SK-N-SH (cell line): ENCODE measurements at regions not wholly inside any gene's neighbourhood (a gene's known extent, or its start where the extent isn't known, plus 50 kb on each side); places are given as distances from the start of the nearest gene placed in this dataset.
A peak's percentile ranks its signal among the peaks of the same experiment; 100 is the strongest.

Source experiments
- CTCF ChIA-PET: fragments of 300-600, 350-600 bp; formaldehyde crosslinking; extraction: SDS; loops from one replicate; lab custom pipeline; 2021; lab: Yijun Ruan, JAX
- POLR2A ChIA-PET: fragments of 350-600 bp; sonication (Branson Sonifier 250); formaldehyde crosslinking; extraction: SDS; loops from one replicate; lab custom pipeline; 2020; ENCODE audit warnings: antibody characterized with exemption, inconsistent platforms; lab: Yijun Ruan, JAX
- DNase-seq: peaks from one replicate; pipeline ENCODE4 v3.0.0; 2012
- H2AFZ ChIP-seq: fragments of 200-600 bp; sonication (generic); 2 replicates; pipeline ENCODE4 v1.8.1; 2016; ENCODE audit warnings: antibody characterized with exemption, mild to moderate bottlenecking, low read depth
- H3F3A ChIP-seq: fragments of 200-600 bp; sonication (generic); replicated peaks from 2 replicates; pipeline ENCODE3; 2016; ENCODE audit warnings: antibody characterized with exemption, mild to moderate bottlenecking; ENCODE audit not compliant: insufficient read depth
- H3K27ac ChIP-seq, 2 experiments: fragments of 200-500 bp in 1 of 2; fragments of 200-600 bp in 1 of 2; sonication (Bioruptor generic) in 1 of 2; sonication (generic), shearing (Covaris generic) in 1 of 2; 2 replicates each; pipeline versions ENCODE4 v1.5.1 to v1.6.1; 2014 to 2016; ENCODE audit warnings: low read depth in 2 of 2, inconsistent platforms in 1 of 2, low read length in 1 of 2, mild to moderate bottlenecking in 1 of 2, mixed read lengths in 1 of 2
- H3K27me3 ChIP-seq: fragments of 200-600 bp; sonication (generic), shearing (Covaris generic); 2 replicates; pipeline ENCODE4 v1.6.1; 2016; ENCODE audit warnings: mixed run types; ENCODE audit not compliant: insufficient read depth
- H3K36me3 ChIP-seq, 2 experiments: fragments of 200-500 bp in 1 of 2; fragments of 200-600 bp in 1 of 2; sonication (Bioruptor generic) in 1 of 2; sonication (generic) in 1 of 2; replicated peaks in 1 of 2; 2 replicates each; pipeline versions ENCODE3 to v1.5.1; 2014 to 2016; ENCODE audit warnings: low read length in 1 of 2, mild to moderate bottlenecking in 1 of 2; ENCODE audit not compliant: insufficient read depth in 2 of 2, control insufficient read depth in 1 of 2
- H3K4me1 ChIP-seq, 2 experiments: fragments of 200-500 bp in 1 of 2; fragments of 200-600 bp in 1 of 2; sonication (Bioruptor generic) in 1 of 2; sonication (generic), shearing (Covaris generic) in 1 of 2; 2 replicates each; pipeline versions ENCODE4 v1.5.1 to v1.6.1; 2014 to 2016; ENCODE audit warnings: low read depth in 1 of 2, low read length in 1 of 2, mixed run types in 1 of 2; ENCODE audit not compliant: insufficient read depth in 2 of 2, control insufficient read depth in 1 of 2
- H3K4me2 ChIP-seq: fragments of 200-600 bp; sonication (generic), shearing (Covaris generic); 2 replicates; pipeline ENCODE4 v1.6.1; 2017; ENCODE audit warnings: mixed run types
- H3K4me3 ChIP-seq, 2 experiments: fragments of 200-500 bp in 1 of 2; fragments of 200-600 bp in 1 of 2; sonication (Bioruptor generic) in 1 of 2; sonication (generic), shearing (Covaris generic) in 1 of 2; 2 replicates each; pipeline versions ENCODE4 v1.5.1 to v1.8.1; 2014 to 2016; ENCODE audit warnings: low read depth in 2 of 2, inconsistent platforms in 1 of 2, low read length in 1 of 2, mild to moderate bottlenecking in 1 of 2, mixed read lengths in 1 of 2, moderate library complexity in 1 of 2
- H3K79me2 ChIP-seq: fragments of 200-600 bp; sonication (generic); 2 replicates; pipeline ENCODE4 v1.8.1; 2017; ENCODE audit warnings: mild to moderate bottlenecking; ENCODE audit not compliant: insufficient read depth
- H3K9ac ChIP-seq: fragments of 200-600 bp; sonication (generic); 2 replicates; pipeline ENCODE4 v1.6.1; 2017; ENCODE audit warnings: mixed run types
- H3K9me2 ChIP-seq: fragments of 200-600 bp; sonication (generic); 2 replicates; pipeline ENCODE4 v1.6.1; 2017; ENCODE audit warnings: mixed run types
- H3K9me3 ChIP-seq: fragments of 200-600 bp; sonication (generic); 2 replicates; pipeline ENCODE4 v1.6.1; 2017; ENCODE audit warnings: mixed run types, mild to moderate bottlenecking, moderate library complexity
- H4K20me1 ChIP-seq: fragments of 200-600 bp; sonication (generic); 2 replicates; pipeline ENCODE4 v1.6.1; 2017; ENCODE audit warnings: mild to moderate bottlenecking, mixed run types; ENCODE audit not compliant: insufficient read depth
- CHD2 ChIP-seq: fragments of 150-350 bp; IDR thresholded peaks from 2 replicates; pipeline ENCODE4 v1.6.1; 2018; ENCODE audit warnings: low read length; ENCODE audit not compliant: partially characterized antibody
- EZH2phosphoT487 ChIP-seq: fragments of 200-600 bp; sonication (generic); IDR thresholded peaks from 2 replicates; pipeline ENCODE4 v1.6.1; 2017; ENCODE audit warnings: low read depth, mixed run types, mild to moderate bottlenecking, antibody characterized with exemption, moderate library complexity, borderline replicate concordance
- FOXM1 ChIP-seq: IDR thresholded peaks from 2 replicates; pipeline ENCODE4 v1.4.0; 2012; ENCODE audit warnings: low read depth, mild to moderate bottlenecking
- GABPA ChIP-seq: IDR thresholded peaks from 2 replicates; pipeline ENCODE4 v1.4.0; 2012; ENCODE audit warnings: low read depth, mild to moderate bottlenecking
- GATA2 ChIP-seq: sonication (generic); formaldehyde crosslinking; IDR thresholded peaks from 2 replicates; pipeline ENCODE4 v1.5.0; 2020; ENCODE audit warnings: mild to moderate bottlenecking, missing genetic modification reagents
- POLR2AphosphoS5 ChIP-seq: IDR thresholded peaks from 2 replicates; pipeline ENCODE4 v1.6.1; 2012; ENCODE audit warnings: low read depth, low read length
- RCOR1 ChIP-seq: fragments of 150-350 bp; IDR thresholded peaks from 2 replicates; pipeline ENCODE4 v1.6.1; 2017; ENCODE audit warnings: antibody characterized with exemption, low read length
- REST ChIP-seq: IDR thresholded peaks from 2 replicates; pipeline ENCODE4 v1.6.1; 2012; ENCODE audit warnings: mild to moderate bottlenecking, low read depth, low read length, moderate library complexity
- RXRA ChIP-seq: IDR thresholded peaks from 2 replicates; pipeline ENCODE4 v1.4.0; 2012; ENCODE audit warnings: low read depth, mild to moderate bottlenecking, borderline replicate concordance
- SMC3 ChIP-seq: IDR thresholded peaks from 2 replicates; pipeline ENCODE4 v1.6.1; 2012; ENCODE audit warnings: low read depth, low read length, improper control_type of control experiment
- WGBS: methylation state at CpG from one replicate; pipeline ENCODE4 v1.1.6; 2017; ENCODE audit warnings: low lambda C conversion rate; 5-methylcytosine and 5-hydroxymethylcytosine counted together
- TF ChIP-seq, protein P1 (sequence below): fragments of 200-600 bp; sonication (generic); IDR thresholded peaks from 2 replicates; pipeline ENCODE4 v1.6.1; 2017; ENCODE audit warnings: antibody characterized with exemption, mild to moderate bottlenecking, moderate library complexity
- TF ChIP-seq, protein P2 (sequence below): IDR thresholded peaks from 2 replicates; pipeline ENCODE4 v1.4.0; 2012; ENCODE audit warnings: low read depth, borderline replicate concordance
- TF ChIP-seq, protein P3 (sequence below): fragments of 150-350 bp; IDR thresholded peaks from 2 replicates; pipeline ENCODE4 v1.6.1; 2016; ENCODE audit warnings: mild to moderate bottlenecking, low read depth, low read length

DNA sequence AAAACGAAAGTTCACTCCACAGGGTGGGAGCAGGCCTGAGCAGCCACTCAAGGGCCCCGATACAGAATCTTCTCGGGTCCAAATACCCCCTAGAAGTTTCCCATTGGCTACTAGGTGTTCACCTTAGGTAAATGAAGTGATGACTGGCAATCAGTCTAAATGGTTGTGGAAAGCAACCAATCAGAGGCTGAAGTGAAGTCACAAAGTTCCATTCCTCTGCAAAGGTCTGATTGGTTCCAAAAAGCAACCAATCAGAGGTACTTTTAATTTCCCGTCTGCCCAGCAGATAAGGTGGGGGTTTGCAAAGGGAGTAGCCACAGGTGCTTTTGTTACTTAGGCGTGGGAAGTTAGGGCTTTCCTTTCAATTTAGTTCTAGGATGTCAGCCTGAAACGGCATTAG lies 58.2 kb upstream of the NKAP start:
- H3K27ac ChIP-seq = no peak overlapping the region
- WGBS = 0% methylated on average over 6 of the region's 6 CpGs
- no peak overlapping the region for H2AFZ ChIP-seq
- H3K79me2 ChIP-seq = no peaks in the 10 kb centered on the region
- H3K9me2 ChIP-seq = no peaks in the 10 kb centered on the region
- peaks cover 56% of the 10 kb centered on the region for H3K27me3 ChIP-seq
- no peak overlapping the region for H3K9ac ChIP-seq
- no peaks in the 10 kb centered on the region for H3K4me1 ChIP-seq
- H3K4me2 ChIP-seq = no peak overlapping the region
- H3F3A ChIP-seq = no peaks in the 10 kb centered on the region
- no peak overlapping the region for H3K4me3 ChIP-seq
- TF ChIP-seq, protein P1, sequence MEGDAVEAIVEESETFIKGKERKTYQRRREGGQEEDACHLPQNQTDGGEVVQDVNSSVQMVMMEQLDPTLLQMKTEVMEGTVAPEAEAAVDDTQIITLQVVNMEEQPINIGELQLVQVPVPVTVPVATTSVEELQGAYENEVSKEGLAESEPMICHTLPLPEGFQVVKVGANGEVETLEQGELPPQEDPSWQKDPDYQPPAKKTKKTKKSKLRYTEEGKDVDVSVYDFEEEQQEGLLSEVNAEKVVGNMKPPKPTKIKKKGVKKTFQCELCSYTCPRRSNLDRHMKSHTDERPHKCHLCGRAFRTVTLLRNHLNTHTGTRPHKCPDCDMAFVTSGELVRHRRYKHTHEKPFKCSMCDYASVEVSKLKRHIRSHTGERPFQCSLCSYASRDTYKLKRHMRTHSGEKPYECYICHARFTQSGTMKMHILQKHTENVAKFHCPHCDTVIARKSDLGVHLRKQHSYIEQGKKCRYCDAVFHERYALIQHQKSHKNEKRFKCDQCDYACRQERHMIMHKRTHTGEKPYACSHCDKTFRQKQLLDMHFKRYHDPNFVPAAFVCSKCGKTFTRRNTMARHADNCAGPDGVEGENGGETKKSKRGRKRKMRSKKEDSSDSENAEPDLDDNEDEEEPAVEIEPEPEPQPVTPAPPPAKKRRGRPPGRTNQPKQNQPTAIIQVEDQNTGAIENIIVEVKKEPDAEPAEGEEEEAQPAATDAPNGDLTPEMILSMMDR = no peak
- TF ChIP-seq SMC3 (no peak), EZH2phosphoT487 (no peak), GATA2 (CRISPR knock-in tag) (no peak), POLR2AphosphoS5 (no peak), FOXM1 (no peak), RXRA (no peak), GABPA (no peak), RCOR1 (no peak), CHD2 (no peak)
- TF ChIP-seq, protein P2, sequence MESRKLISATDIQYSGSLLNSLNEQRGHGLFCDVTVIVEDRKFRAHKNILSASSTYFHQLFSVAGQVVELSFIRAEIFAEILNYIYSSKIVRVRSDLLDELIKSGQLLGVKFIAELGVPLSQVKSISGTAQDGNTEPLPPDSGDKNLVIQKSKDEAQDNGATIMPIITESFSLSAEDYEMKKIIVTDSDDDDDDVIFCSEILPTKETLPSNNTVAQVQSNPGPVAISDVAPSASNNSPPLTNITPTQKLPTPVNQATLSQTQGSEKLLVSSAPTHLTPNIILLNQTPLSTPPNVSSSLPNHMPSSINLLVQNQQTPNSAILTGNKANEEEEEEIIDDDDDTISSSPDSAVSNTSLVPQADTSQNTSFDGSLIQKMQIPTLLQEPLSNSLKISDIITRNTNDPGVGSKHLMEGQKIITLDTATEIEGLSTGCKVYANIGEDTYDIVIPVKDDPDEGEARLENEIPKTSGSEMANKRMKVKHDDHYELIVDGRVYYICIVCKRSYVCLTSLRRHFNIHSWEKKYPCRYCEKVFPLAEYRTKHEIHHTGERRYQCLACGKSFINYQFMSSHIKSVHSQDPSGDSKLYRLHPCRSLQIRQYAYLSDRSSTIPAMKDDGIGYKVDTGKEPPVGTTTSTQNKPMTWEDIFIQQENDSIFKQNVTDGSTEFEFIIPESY = no peak
- no peak for DNase-seq
- no peaks in the 10 kb centered on the region for H3K36me3 ChIP-seq
- no peaks in the 10 kb centered on the region for H4K20me1 ChIP-seq
- H3K9me3 ChIP-seq = no peaks in the 10 kb centered on the region
- ChIA-PET CTCF (interaction anchor here (4.4 kb wide), 1 partner anchor 20 kb away, joined by 25 read pairs; no protein-coding TSS in a partner anchor), POLR2A (no interaction called here)

DNA sequence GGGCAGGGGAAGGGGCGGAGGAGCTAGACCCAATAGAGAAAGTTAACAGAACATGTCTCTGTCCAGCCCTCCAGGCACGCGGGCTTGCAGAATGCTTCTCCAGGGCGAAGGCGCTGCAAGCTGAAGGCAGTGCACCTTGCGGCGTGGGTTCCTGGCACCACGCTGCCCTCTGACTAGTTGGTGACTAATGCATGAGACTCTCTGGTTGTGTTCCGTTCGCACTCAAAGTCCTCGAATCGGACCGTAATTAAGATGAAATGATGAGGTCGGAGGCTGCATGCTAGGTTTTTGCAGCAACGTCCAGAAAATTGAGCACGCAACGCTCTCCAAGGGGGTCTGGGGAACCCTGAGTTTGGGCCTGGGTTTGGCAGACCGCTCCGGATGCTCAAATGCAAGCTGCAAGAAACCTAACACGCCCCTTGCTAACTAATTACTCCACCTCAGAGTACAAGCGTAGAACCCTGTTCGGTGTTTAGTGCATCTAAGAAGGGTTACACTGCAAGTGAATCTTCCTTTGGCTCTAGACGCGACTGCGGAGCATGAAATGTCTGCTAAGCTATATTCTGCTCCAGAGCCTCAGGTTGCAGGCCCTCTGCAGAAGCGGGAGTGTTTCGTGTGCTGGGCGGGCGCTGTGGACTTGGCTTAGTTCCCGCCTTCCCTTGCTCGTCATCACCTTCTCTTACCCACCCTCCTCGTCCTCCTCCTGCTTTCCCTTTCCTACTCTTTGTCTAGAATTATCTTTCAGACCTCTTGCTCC lies 57.1 kb upstream of the NKAP start:
- Histone ChIP-seq H3K27ac (no peak overlapping the region), H3K4me1 (no peaks in the 10 kb centered on the region), H3K36me3 (no peaks in the 10 kb centered on the region), H2AFZ (no peak overlapping the region), H3K4me3 (no peak overlapping the region), H3K9me2 (no peaks in the 10 kb centered on the region), H3K4me2 (no peak overlapping the region), H3F3A (no peaks in the 10 kb centered on the region), H4K20me1 (no peaks in the 10 kb centered on the region), H3K79me2 (no peaks in the 10 kb centered on the region), H3K9ac (no peak overlapping the region), H3K27me3 (peaks cover 64% of the 10 kb centered on the region), H3K9me3 (no peaks in the 10 kb centered on the region)
- peak; percentile 55; the same call in 1 of the 2 replicates for TF ChIP-seq REST
- TF ChIP-seq, protein P3, sequence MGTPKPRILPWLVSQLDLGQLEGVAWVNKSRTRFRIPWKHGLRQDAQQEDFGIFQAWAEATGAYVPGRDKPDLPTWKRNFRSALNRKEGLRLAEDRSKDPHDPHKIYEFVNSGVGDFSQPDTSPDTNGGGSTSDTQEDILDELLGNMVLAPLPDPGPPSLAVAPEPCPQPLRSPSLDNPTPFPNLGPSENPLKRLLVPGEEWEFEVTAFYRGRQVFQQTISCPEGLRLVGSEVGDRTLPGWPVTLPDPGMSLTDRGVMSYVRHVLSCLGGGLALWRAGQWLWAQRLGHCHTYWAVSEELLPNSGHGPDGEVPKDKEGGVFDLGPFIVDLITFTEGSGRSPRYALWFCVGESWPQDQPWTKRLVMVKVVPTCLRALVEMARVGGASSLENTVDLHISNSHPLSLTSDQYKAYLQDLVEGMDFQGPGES = no peak
- ChIA-PET POLR2A (no interaction called here), CTCF (interaction anchor here (4.4 kb wide), 1 partner anchor 19 kb away, joined by 25 read pairs; no protein-coding TSS in a partner anchor)
- WGBS = 35% methylated on average over 13 of the region's 32 CpGs
- no peak for DNase-seq
